K562 (cell line): ENCODE measurements at regions not wholly inside any gene's neighbourhood (a gene's known extent, or its start where the extent isn't known, plus 50 kb on each side); places are given as distances from the start of the nearest gene placed in this dataset.

Experiments
- ATAC-seq: fragments of 200-7000 bp; cut with Tn5 transposase; 3 replicates; pipeline ENCODE4 v1.9.1; 2020; ENCODE audit warnings: moderate library complexity
- BruUV-seq: library from RNA; stranded (reverse); fragments of 400-500 nt; replicated peaks from 2 replicates; lab custom pipeline; 2021; lab: Mats Ljungman, UMichigan
- CTCF ChIA-PET: fragments of 300-600 bp; formaldehyde crosslinking; extraction: SDS; loops from one replicate; lab custom pipeline; 2021; ENCODE audit warnings: low intra/inter-chr PET ratio; lab: Yijun Ruan, JAX
- POLR2A ChIA-PET: fragments of 300-600, 350-650 bp; sonication (Branson Sonifier 250); formaldehyde crosslinking; extraction: SDS; loops from one replicate; lab custom pipeline; 2021; ENCODE audit warnings: antibody characterized with exemption, inconsistent platforms; lab: Yijun Ruan, JAX
- DNase-seq, 4 experiments: peaks; one replicate each; pipeline versions ENCODE4 v3.0.0 to v3.0.0-alpha.2; 2011 to 2018; ENCODE audit warnings: low spot score in 3 of 4, mixed read lengths in 3 of 4; ENCODE audit errors: extremely low read depth in 1 of 4
- FAIRE-seq: peaks from 2 replicates; lab custom pipeline; 2011; peaks lifted over from hg19 to GRCh38; lab: Jason Lieb, UNC
- H2AFZ ChIP-seq: 2 replicates; pipeline ENCODE4 v1.6.0; 2011; ENCODE audit warnings: low read depth, low read length, control low read depth, inconsistent platforms
- H3K27ac ChIP-seq: fragments of 200-600 bp; 3 replicates; pipeline ENCODE4 v1.8.0; 2011; ENCODE audit warnings: low read depth, mild to moderate bottlenecking, control low read depth, inconsistent platforms, low read length, moderate library complexity, mixed read lengths; ENCODE audit errors: extremely low read depth
- H3K27me3 ChIP-seq, 2 experiments: fragments of 300-600 bp in 1 of 2; 2 replicates in 1 of 2; 3 replicates in 1 of 2; pipeline versions ENCODE4 v1.6.0 to v1.8.0; 2011; ENCODE audit warnings: inconsistent platforms in 2 of 2, low read length in 2 of 2, mild to moderate bottlenecking in 1 of 2, mixed read lengths in 1 of 2, moderate library complexity in 1 of 2; ENCODE audit not compliant: control insufficient read depth in 2 of 2, insufficient read depth in 2 of 2
- H3K36me3 ChIP-seq: fragments of 300-600 bp; 3 replicates; pipeline ENCODE4 v1.8.0; 2011; ENCODE audit warnings: mild to moderate bottlenecking, low read length, inconsistent platforms; ENCODE audit not compliant: control insufficient read depth, insufficient read depth
- H3K4me1 ChIP-seq, 2 experiments: fragments of 200-600 bp in 1 of 2; replicated peaks in 1 of 2; 2 replicates in 1 of 2; 3 replicates in 1 of 2; pipeline versions ENCODE4 v1.5.1 to v1.8.0; 2011; ENCODE audit warnings: inconsistent platforms in 2 of 2, low read length in 2 of 2, mild to moderate bottlenecking in 1 of 2, mixed read lengths in 1 of 2, moderate library complexity in 1 of 2; ENCODE audit not compliant: control insufficient read depth in 2 of 2, insufficient read depth in 2 of 2
- H3K4me2 ChIP-seq: 2 replicates; pipeline ENCODE4 v1.6.1; 2011; ENCODE audit warnings: low read length, control low read depth, inconsistent platforms, mixed read lengths; ENCODE audit not compliant: insufficient read depth
- H3K4me3 ChIP-seq: fragments of 200-600 bp; sonication (generic), shearing (Covaris generic); 2 replicates; pipeline ENCODE4 v1.5.1; 2016; ENCODE audit warnings: control low read depth, inconsistent platforms
- H3K79me2 ChIP-seq: fragments of 200-600 bp; 3 replicates; pipeline ENCODE4 v1.8.0; 2011; ENCODE audit warnings: low read length, inconsistent platforms; ENCODE audit not compliant: control insufficient read depth, insufficient read depth
- H3K9ac ChIP-seq, 2 experiments: 2 replicates each; pipeline versions ENCODE4 v1.6.0 to v1.6.1; 2011; ENCODE audit warnings: low read depth in 2 of 2, low read length in 2 of 2, control low read depth in 1 of 2, inconsistent platforms in 1 of 2, mild to moderate bottlenecking in 1 of 2, mixed read lengths in 1 of 2; ENCODE audit not compliant: insufficient read depth in 1 of 2
- H3K9me1 ChIP-seq: one replicate; pipeline ENCODE4 v1.6.0; 2011; ENCODE audit warnings: inconsistent platforms, mild to moderate bottlenecking, low read length, moderate library complexity; ENCODE audit not compliant: control insufficient read depth, insufficient read depth
- H3K9me3 ChIP-seq: replicated peaks from 2 replicates; pipeline ENCODE4 v1.5.1; 2011; ENCODE audit warnings: low read depth, low read length, inconsistent platforms; ENCODE audit not compliant: control insufficient read depth, insufficient read depth
- H4K20me1 ChIP-seq: replicated peaks from 2 replicates; pipeline ENCODE4 v1.6.1; 2011; ENCODE audit warnings: low read length, inconsistent platforms, mixed read lengths; ENCODE audit not compliant: control insufficient read depth, insufficient read depth
- BRCA1 ChIP-seq, 2 experiments: fragments of 450-650 bp in 1 of 2; sonication (generic) in 1 of 2; formaldehyde crosslinking in 1 of 2; IDR thresholded peaks; 2 replicates each; pipeline versions ENCODE4 v1.5.0 to v1.6.1; 2017 to 2020; ENCODE audit warnings: mild to moderate bottlenecking in 1 of 2, missing genetic modification reagents in 1 of 2
- ELK3 ChIP-seq: fragments of 450-650 bp; formaldehyde crosslinking; IDR thresholded peaks from 2 replicates; pipeline ENCODE4 v1.4.0; 2020; ENCODE audit warnings: mild to moderate bottlenecking
- FOSL1 ChIP-seq: fragments of 200-800 bp; sonication (Bioruptor generic); conservative IDR thresholded peaks from 2 replicates; pipeline ENCODE4 v1.6.1; 2016; ENCODE audit warnings: missing genetic modification characterization, missing compliant biosample characterization
- FUS ChIP-seq: fragments of 200-400 bp; formaldehyde crosslinking; optimal IDR thresholded peaks from 2 replicates; pipeline ENCODE3; 2017; ENCODE audit warnings: low read depth, low read length
- HOXB6 ChIP-seq: fragments of 250-450 bp; sonication (Bioruptor Pico); IDR thresholded peaks from 2 replicates; pipeline ENCODE4 v1.5.1; 2022; ENCODE audit warnings: mild to moderate bottlenecking, borderline replicate concordance
- LEF1 ChIP-seq: fragments of 450-650 bp; IDR thresholded peaks from 2 replicates; pipeline ENCODE4 v1.6.1; 2016; ENCODE audit warnings: mild to moderate bottlenecking
- MCM5 ChIP-seq: fragments of 450-650 bp; IDR thresholded peaks from 2 replicates; pipeline ENCODE4 v1.6.1; 2016; ENCODE audit warnings: low read depth
- MIER1 ChIP-seq: fragments of 450-650 bp; IDR thresholded peaks from 2 replicates; pipeline ENCODE4 v1.6.1; 2016; ENCODE audit warnings: antibody characterized with exemption, mild to moderate bottlenecking, low read depth
- NBN ChIP-seq: fragments of 450-650 bp; IDR thresholded peaks from 2 replicates; pipeline ENCODE4 v1.6.1; 2016; ENCODE audit warnings: low read depth, mild to moderate bottlenecking
- NFE2 ChIP-seq: IDR thresholded peaks from 2 replicates; pipeline ENCODE4 v1.6.1; 2014; ENCODE audit warnings: antibody characterized with exemption, low read depth
- NFXL1 ChIP-seq: fragments of 450-650 bp; formaldehyde crosslinking; IDR thresholded peaks from 2 replicates; pipeline ENCODE4 v1.4.0; 2021; ENCODE audit warnings: mild to moderate bottlenecking
- PHF21A ChIP-seq: fragments of 450-650 bp; IDR thresholded peaks from 2 replicates; pipeline ENCODE4 v1.6.1; 2017; ENCODE audit warnings: low read depth, borderline replicate concordance
- RFX7 ChIP-seq: fragments of 250-450 bp; sonication (Bioruptor Pico); IDR thresholded peaks from 2 replicates; pipeline ENCODE4 v1.5.1; 2021; ENCODE audit warnings: mild to moderate bottlenecking
- SETDB1 ChIP-seq: IDR thresholded peaks from one replicate; pipeline ENCODE4 v1.6.1; 2012; ENCODE audit warnings: low read length, control low read depth, inconsistent platforms
- SMARCE1 ChIP-seq: fragments of 450-650 bp; IDR thresholded peaks from 2 replicates; pipeline ENCODE4 v1.7.1; 2016; ENCODE audit warnings: mild to moderate bottlenecking
- SRSF3 ChIP-seq: fragments of 200-400 bp; formaldehyde crosslinking; IDR thresholded peaks from 2 replicates; pipeline ENCODE4 v1.6.1; 2016; ENCODE audit warnings: mild to moderate bottlenecking, low read length, moderate library complexity; ENCODE audit not compliant: insufficient read depth
- TEAD2 ChIP-seq: fragments of 450-650 bp; IDR thresholded peaks from 2 replicates; pipeline ENCODE4 v1.6.1; 2016; ENCODE audit warnings: missing genetic modification characterization, control low read depth, missing compliant biosample characterization
- ZFP91 ChIP-seq: sonication (generic); formaldehyde crosslinking; IDR thresholded peaks from 2 replicates; pipeline ENCODE4 v1.8.0; 2022; ENCODE audit warnings: mild to moderate bottlenecking, missing genetic modification reagents
- ZKSCAN1 ChIP-seq: fragments of 150-350 bp; IDR thresholded peaks from 2 replicates; pipeline ENCODE4 v1.6.1; 2016; ENCODE audit warnings: low read depth, low read length
- ZNF316 ChIP-seq: fragments of 450-650 bp; IDR thresholded peaks from 2 replicates; pipeline ENCODE4 v1.6.1; 2016
- ZNF778 ChIP-seq: fragments of 450-650 bp; formaldehyde crosslinking; IDR thresholded peaks from 2 replicates; pipeline ENCODE4 v1.4.0; 2020; ENCODE audit warnings: mild to moderate bottlenecking, moderate library complexity
- ZNF785 ChIP-seq: fragments of 250-450 bp; sonication (Bioruptor Pico); IDR thresholded peaks from 2 replicates; pipeline ENCODE4 v1.4.0; 2020; ENCODE audit warnings: mild to moderate bottlenecking
- WGBS: fragments of 100-300 bp; shearing (Covaris generic); methylation state at CpG from one replicate; pipeline ENCODE4 v1.1.6; 2016; ENCODE audit warnings: low coverage, mixed read lengths; ENCODE audit not compliant: insufficient coverage; ENCODE audit errors: missing lambda C conversion rate; 5-methylcytosine and 5-hydroxymethylcytosine counted together
- in situ Hi-C: fragments of 300-500 bp; cut with MboI; formaldehyde crosslinking; loops from 4 replicates; pipeline ENCODE4 v1.15.0; 2018; ENCODE audit warnings: inconsistent platforms, mixed read lengths
- intact Hi-C: fragments of 100-400 bp; cut with micrococcal nuclease; formaldehyde crosslinking; loops from 2 replicates; pipeline ENCODE4 v1.14.2; 2022

GRCh38 chr11:109765709-109766311 is 327.4 kb upstream of the ZC3H12C start (continued):
- TF ChIP-seq NFE2 (0 out of 2 replicates have a peak, but pooled peaks have one; percentile 32), MIER1 (no peak), FOSL1 (tag) (peak; percentile 27; the same call in 1 of the 2 replicates), MCM5 (no peak)

- H3K79me2 ChIP-seq: no peaks in the 10 kb centered on the region
- intact Hi-C loops (no loop called here), in situ Hi-C loops (no loop called here)
- H3K27me3 ChIP-seq: no peaks in the 10 kb centered on the region
- no peaks in the 10 kb centered on the region for H3K9me1 ChIP-seq
- DNase-seq: no peak
- BruUV-seq: no TSS peak
- ATAC-seq: no peak
- no peaks in the 10 kb centered on the region for H4K20me1 ChIP-seq
- H3K4me1 ChIP-seq: no peaks in the 10 kb centered on the region
- TF ChIP-seq NFXL1 (no peak), HOXB6 (CRISPR knock-in tag) (no peak), SMARCE1 (no peak), FUS (no peak), BRCA1 (IDR thresholded peaks at IDR 0.05) (no peak), BRCA1 (CRISPR knock-in tag; IDR thresholded peaks at IDR 0.05) (no peak), ZKSCAN1 (no peak), SRSF3 (no peak), ZNF785 (CRISPR knock-in tag) (no peak), TEAD2 (no peak), RFX7 (CRISPR knock-in tag) (no peak), ZNF316 (no peak), ELK3 (no peak), LEF1 (no peak), PHF21A (no peak), ZNF778 (CRISPR knock-in tag) (no peak), ZFP91 (CRISPR knock-in tag) (no peak), SETDB1 (no peak), NBN (no peak)
- no peak overlapping the region for H2AFZ ChIP-seq
- no peaks in the 10 kb centered on the region for H3K9me3 ChIP-seq
- no peaks in the 10 kb centered on the region for H3K36me3 ChIP-seq
- FAIRE-seq: no peak
- ChIA-PET POLR2A (interaction anchor here (0.5 to 0.7 kb wide), 3 partner anchors 16 to 1075 kb away, joined by 3 read pairs; no protein-coding TSS in a partner anchor), CTCF (no interaction called here)
- no peak overlapping the region for H3K4me3 ChIP-seq
- H3K4me2 ChIP-seq: no peak overlapping the region
- H3K9ac ChIP-seq: no peak overlapping the region
- no peak overlapping the region for H3K27ac ChIP-seq
- WGBS: 4% methylated on average over 4 of the region's 4 CpGs
These were observed 323.3 kb upstream of the ZC3H12C start for GRCh38 chr11:109769858-109770257.
